HEK293T (cell line): ENCODE measurements at regions not wholly inside any gene's neighbourhood (a gene's known extent, or its start where the extent isn't known, plus 50 kb on each side); places are given as distances from the start of the nearest gene placed in this dataset.

Experiments used
- CTBP1 ChIP-seq: fragments of 450-650 bp; IDR thresholded peaks from 2 replicates; pipeline ENCODE4 v1.6.1; 2016; ENCODE audit warnings: borderline replicate concordance
- FOXM1 ChIP-seq: fragments of 450-650 bp; IDR thresholded peaks from 2 replicates; pipeline ENCODE4 v1.6.1; 2017; ENCODE audit warnings: mild to moderate bottlenecking, borderline replicate concordance
- TARDBP ChIP-seq: fragments of 450-650 bp; IDR thresholded peaks from 2 replicates; pipeline ENCODE4 v1.6.1; 2016

DNA sequence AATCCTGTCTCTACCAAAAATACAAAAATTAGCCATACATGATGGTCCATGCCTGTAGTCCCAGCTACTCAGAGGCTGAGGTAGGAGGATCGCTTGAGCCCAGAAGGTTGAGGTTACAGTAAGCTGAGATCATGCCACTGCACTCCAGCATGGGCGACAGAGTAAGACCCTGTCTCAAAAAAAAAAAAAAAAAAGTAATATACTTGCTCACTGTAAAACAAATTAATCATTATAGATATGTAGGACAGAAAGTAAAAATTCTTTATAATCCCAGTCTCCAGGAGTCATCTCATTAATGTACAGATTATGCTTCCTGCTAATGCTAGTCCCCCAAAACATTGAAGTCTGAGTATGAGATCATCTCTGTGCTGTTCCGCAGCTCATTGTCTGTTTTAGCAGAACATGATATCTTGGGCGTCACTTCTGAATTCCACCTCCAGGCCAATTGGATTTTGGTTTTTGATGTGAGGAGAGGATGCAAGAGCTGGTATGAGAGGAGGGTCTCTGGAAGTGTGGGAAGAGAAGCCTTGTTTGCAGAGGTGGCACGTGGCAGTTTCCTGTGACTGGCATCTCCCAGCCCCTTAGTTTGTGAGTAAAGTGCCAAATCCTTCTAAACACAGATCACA, 75.4 kb upstream of the NPAS1 start:
- TF ChIP-seq FOXM1: no peak
- no peak for TF ChIP-seq TARDBP
- TF ChIP-seq CTBP1: no peak
